NCI-H460 (cell line): ENCODE measurements at regions not wholly inside any gene's neighbourhood (a gene's known extent, or its start where the extent isn't known, plus 50 kb on each side); places are given as distances from the start of the nearest gene placed in this dataset.

Source experiments
- DNase-seq: peaks from one replicate; pipeline ENCODE4 v3.0.0-alpha.2; 2016; ENCODE audit warnings: low read depth; ENCODE audit errors: extremely low read depth

GRCh38 chr9:86765746-86766430, 181.4 kb downstream of the GAS1 start:
- DNase-seq, result no peak

GRCh38 chr9:86764671-86765343, 182.5 kb downstream of the GAS1 start:
- DNase-seq, result no peak

GRCh38 chr9:86764221-86764624, 183.1 kb downstream of the GAS1 start:
- no peak for DNase-seq

GRCh38 chr9:86763791-86764190, 183.5 kb downstream of the GAS1 start:
- no peak for DNase-seq

- no peak for DNase-seq
Measured at GRCh38 chr9:86757382-86757720, 190.0 kb downstream of the GAS1 start.

GRCh38 chr9:86756576-86757381, 190.5 kb downstream of the GAS1 start:
- DNase-seq, result no peak

GRCh38 chr9:86755561-86755941, 191.8 kb downstream of the GAS1 start:
- DNase-seq, result no peak

- no peak for DNase-seq
Measured at GRCh38 chr9:86754581-86755560, 192.4 kb downstream of the GAS1 start.

- DNase-seq, result no peak
Measured at GRCh38 chr9:86753836-86754235, 193.5 kb downstream of the GAS1 start.

- no peak for DNase-seq
Measured at GRCh38 chr9:86752733-86753132, 194.6 kb downstream of the GAS1 start.

GRCh38 chr9:86751956-86752355, 195.3 kb downstream of the GAS1 start:
- DNase-seq, result no peak

- no peak for DNase-seq
Measured at GRCh38 chr9:86751207-86751606, 196.1 kb downstream of the GAS1 start.

GRCh38 chr9:86749894-86750255, 197.4 kb downstream of the GAS1 start:
- no peak for DNase-seq

- DNase-seq, result no peak
Measured at GRCh38 chr9:86749161-86749893, 198.0 kb downstream of the GAS1 start.

- DNase-seq, result no peak
Measured at GRCh38 chr9:86747711-86748110, 199.6 kb downstream of the GAS1 start.

- DNase-seq, result no peak
Measured at GRCh38 chr9:86741311-86742208, 205.7 kb downstream of the GAS1 start.

- DNase-seq, result no peak
Measured at GRCh38 chr9:86735772-86736458, 211.4 kb downstream of the GAS1 start.

- DNase-seq, result no peak
Measured at GRCh38 chr9:86734771-86735170, 212.5 kb downstream of the GAS1 start.
